SK-N-SH treated with all-trans-retinoic acid at 6 μM for 48 hours (cell line): ENCODE measurements at regions not wholly inside any gene's neighbourhood (a gene's known extent, or its start where the extent isn't known, plus 50 kb on each side); places are given as distances from the start of the nearest gene placed in this dataset.

ENCODE experiments used
- ISL1 ChIP-seq: fragments of 250-450 bp; sonication (Bioruptor Pico); IDR thresholded peaks from 2 replicates; pipeline ENCODE4 v2.1.2; 2022; ENCODE audit warnings: mild to moderate bottlenecking, moderate library complexity
- OSR1 ChIP-seq: fragments of 250-450 bp; sonication (Bioruptor Pico); IDR thresholded peaks from 2 replicates; pipeline ENCODE4 v1.8.0; 2022; ENCODE audit warnings: moderate library complexity, mild to moderate bottlenecking, inconsistent platforms
- PATZ1 ChIP-seq: fragments of 250-450 bp; sonication (Bioruptor Pico); IDR thresholded peaks from 2 replicates; pipeline ENCODE4 v1.8.0; 2020; ENCODE audit warnings: mild to moderate bottlenecking, moderate library complexity, borderline replicate concordance
- POU6F1 ChIP-seq: fragments of 250-450 bp; sonication (Bioruptor Pico); IDR thresholded peaks from 2 replicates; pipeline ENCODE4 v1.8.0; 2021; ENCODE audit warnings: low read depth, mild to moderate bottlenecking, moderate library complexity, borderline replicate concordance
- TCF4 ChIP-seq: fragments of 250-450 bp; sonication (Bioruptor Pico); IDR thresholded peaks from 2 replicates; pipeline ENCODE4 v1.8.0; 2021; ENCODE audit warnings: mild to moderate bottlenecking, moderate library complexity, borderline replicate concordance
- ZFP30 ChIP-seq: fragments of 450-650 bp; formaldehyde crosslinking; IDR thresholded peaks from 2 replicates; pipeline ENCODE4 v1.5.0; 2022; ENCODE audit warnings: mild to moderate bottlenecking, moderate library complexity
- ZNF565 ChIP-seq: fragments of 450-650 bp; formaldehyde crosslinking; conservative IDR thresholded peaks from 2 replicates; pipeline ENCODE4 v1.5.0; 2020; ENCODE audit warnings: low read depth, mild to moderate bottlenecking, moderate library complexity
- ZNF70 ChIP-seq: fragments of 450-650 bp; formaldehyde crosslinking; IDR thresholded peaks from 2 replicates; pipeline ENCODE4 v1.5.0; 2020; ENCODE audit warnings: mild to moderate bottlenecking, moderate library complexity

GRCh38 chr14:86761611-86762010 lies 1231.4 kb downstream of the GALC start:
- TF ChIP-seq ZNF70 (no peak), OSR1 (CRISPR knock-in tag) (no peak), PATZ1 (CRISPR knock-in tag) (no peak), ZNF565 (CRISPR knock-in tag) (no peak), ISL1 (CRISPR knock-in tag) (no peak), POU6F1 (no peak), ZFP30 (no peak), TCF4 (CRISPR knock-in tag) (no peak)
